Fibroblast of villous mesenchyme (primary cell): ENCODE measurements at regions not wholly inside any gene's neighbourhood (a gene's known extent, or its start where the extent isn't known, plus 50 kb on each side); places are given as distances from the start of the nearest gene placed in this dataset.
A peak's percentile ranks its signal among the peaks of the same experiment; 100 is the strongest.

Source experiments
- DNase-seq: peaks from one replicate; pipeline ENCODE4 v3.0.0-alpha.2; 2010; ENCODE audit warnings: low read depth
- H3K4me3 ChIP-seq: 2 replicates; pipeline ENCODE4 v1.5.1; 2011; ENCODE audit warnings: low read depth, mild to moderate bottlenecking, low read length
- CTCF ChIP-seq: IDR thresholded peaks from 2 replicates; pipeline ENCODE4 v1.5.1; 2012; ENCODE audit warnings: low read depth, mild to moderate bottlenecking, low read length; ENCODE audit not compliant: insufficient read depth

GRCh38 chr1:5745800-5746610 lies 246.2 kb downstream of the NPHP4 start:
- no peak overlapping the region for H3K4me3 ChIP-seq
- peak; percentile 27 for DNase-seq
- peak; percentile 68 for TF ChIP-seq CTCF

GRCh38 chr1:5744911-5745799 lies 247.1 kb downstream of the NPHP4 start:
- TF ChIP-seq CTCF = no peak
- H3K4me3 ChIP-seq = no peak overlapping the region
- DNase-seq = no peak

GRCh38 chr1:5744341-5744740 lies 247.9 kb downstream of the NPHP4 start:
- TF ChIP-seq CTCF = no peak
- DNase-seq = no peak
- no peak overlapping the region for H3K4me3 ChIP-seq

- no peak for TF ChIP-seq CTCF
- no peak for DNase-seq
- H3K4me3 ChIP-seq = no peak overlapping the region
These were observed 248.7 kb downstream of the NPHP4 start for GRCh38 chr1:5743435-5744095.

- TF ChIP-seq CTCF = no peak
- DNase-seq = no peak
- H3K4me3 ChIP-seq = no peak overlapping the region
These were observed 249.4 kb downstream of the NPHP4 start for GRCh38 chr1:5742801-5743200.

GRCh38 chr1:5742032-5742431 lies 250.2 kb downstream of the NPHP4 start:
- H3K4me3 ChIP-seq = no peak overlapping the region
- TF ChIP-seq CTCF = no peak
- no peak for DNase-seq
